ENCODE measurements at regions not wholly inside any gene's neighbourhood (a gene's known extent, or its start where the extent isn't known, plus 50 kb on each side); places are given as distances from the start of the nearest gene placed in this dataset.

- TF ChIP-seq CTCF (conservative IDR thresholded peaks at IDR 0.05; ENCODE audit: low read length) (no peak), EZH2phosphoT487 (IDR thresholded peaks at IDR 0.05; ENCODE audit: borderline replicate concordance) (no peak)
Measured at GRCh38 chr4:65791812-65792308, 121.6 kb upstream of the EPHA5 start.
